ENCODE measurements at regions not wholly inside any gene's neighbourhood (a gene's known extent, or its start where the extent isn't known, plus 50 kb on each side); places are given as distances from the start of the nearest gene placed in this dataset.

- TF ChIP-seq JUND (IDR thresholded peaks at IDR 0.05; ENCODE audit: low read depth), result no peak
- in situ Hi-C loops (cut with HindIII; ENCODE audit: low pct_unique_long_range_greater_than_20kb, low sequenced_read_pairs), result no loop called here
- DNase-seq (ENCODE audit: low read depth in 1 of 2, low spot score in 1 of 2), result peak; percentile 5 to 72
Observed at GRCh38 chr6:144931172-144932035, 646.3 kb downstream of the UTRN start.

- no peak for TF ChIP-seq JUND (IDR thresholded peaks at IDR 0.05; ENCODE audit: low read depth)
- DNase-seq (ENCODE audit: low read depth in 1 of 2, low spot score in 1 of 2), result no peak
- in situ Hi-C loops (cut with HindIII; ENCODE audit: low pct_unique_long_range_greater_than_20kb, low sequenced_read_pairs), result no loop called here
Observed at GRCh38 chr6:144932621-144933020, 647.5 kb downstream of the UTRN start.

- no peak for TF ChIP-seq JUND (IDR thresholded peaks at IDR 0.05; ENCODE audit: low read depth)
- in situ Hi-C loops (cut with HindIII; ENCODE audit: low pct_unique_long_range_greater_than_20kb, low sequenced_read_pairs), result no loop called here
- DNase-seq (ENCODE audit: low read depth in 1 of 2, low spot score in 1 of 2), result no peak
Observed at GRCh38 chr6:144935181-144935580, 650.0 kb downstream of the UTRN start.

- in situ Hi-C loops (cut with HindIII; ENCODE audit: low pct_unique_long_range_greater_than_20kb, low sequenced_read_pairs), result no loop called here
- no peak for TF ChIP-seq JUND (IDR thresholded peaks at IDR 0.05; ENCODE audit: low read depth)
- DNase-seq (ENCODE audit: low read depth in 1 of 2, low spot score in 1 of 2), result no peak
Observed at GRCh38 chr6:144935661-144936060, 650.5 kb downstream of the UTRN start.

- no peak for TF ChIP-seq JUND (IDR thresholded peaks at IDR 0.05; ENCODE audit: low read depth)
- in situ Hi-C loops (cut with HindIII; ENCODE audit: low pct_unique_long_range_greater_than_20kb, low sequenced_read_pairs), result no loop called here
- DNase-seq (ENCODE audit: low read depth in 1 of 2, low spot score in 1 of 2), result no peak
Observed at GRCh38 chr6:144936764-144937163, 651.6 kb downstream of the UTRN start.

- no peak for DNase-seq (ENCODE audit: low read depth in 1 of 2, low spot score in 1 of 2)
- TF ChIP-seq JUND (IDR thresholded peaks at IDR 0.05; ENCODE audit: low read depth), result no peak
- in situ Hi-C loops (cut with HindIII; ENCODE audit: low pct_unique_long_range_greater_than_20kb, low sequenced_read_pairs), result no loop called here
Observed at GRCh38 chr6:144939921-144940320, 654.8 kb downstream of the UTRN start.

- TF ChIP-seq JUND (IDR thresholded peaks at IDR 0.05; ENCODE audit: low read depth), result no peak
- in situ Hi-C loops (cut with HindIII; ENCODE audit: low pct_unique_long_range_greater_than_20kb, low sequenced_read_pairs), result no loop called here
- no peak for DNase-seq (ENCODE audit: low read depth in 1 of 2, low spot score in 1 of 2)
Observed at GRCh38 chr6:144944106-144944505, 659.0 kb downstream of the UTRN start.

GRCh38 chr6:144947398-144947976 lies 662.4 kb downstream of the UTRN start:
- no peak for DNase-seq (ENCODE audit: low read depth in 1 of 2, low spot score in 1 of 2)
- in situ Hi-C loops (cut with HindIII; ENCODE audit: low pct_unique_long_range_greater_than_20kb, low sequenced_read_pairs), result no loop called here
- TF ChIP-seq JUND (IDR thresholded peaks at IDR 0.05; ENCODE audit: low read depth), result no peak

- in situ Hi-C loops (cut with HindIII; ENCODE audit: low pct_unique_long_range_greater_than_20kb, low sequenced_read_pairs), result no loop called here
- no peak for TF ChIP-seq JUND (IDR thresholded peaks at IDR 0.05; ENCODE audit: low read depth)
- no peak for DNase-seq (ENCODE audit: low read depth in 1 of 2, low spot score in 1 of 2)
Observed at GRCh38 chr6:144951730-144952437, 666.7 kb downstream of the UTRN start.

- in situ Hi-C loops (cut with HindIII; ENCODE audit: low pct_unique_long_range_greater_than_20kb, low sequenced_read_pairs), result no loop called here
- no peak for TF ChIP-seq JUND (IDR thresholded peaks at IDR 0.05; ENCODE audit: low read depth)
- DNase-seq (ENCODE audit: low read depth in 1 of 2, low spot score in 1 of 2), result no peak
Observed at GRCh38 chr6:144952456-144953240, 667.5 kb downstream of the UTRN start.

GRCh38 chr6:144953552-144954240 lies 668.6 kb downstream of the UTRN start:
- in situ Hi-C loops (cut with HindIII; ENCODE audit: low pct_unique_long_range_greater_than_20kb, low sequenced_read_pairs), result no loop called here
- TF ChIP-seq JUND (IDR thresholded peaks at IDR 0.05; ENCODE audit: low read depth), result no peak
- no peak for DNase-seq (ENCODE audit: low read depth in 1 of 2, low spot score in 1 of 2)

- in situ Hi-C loops (cut with HindIII; ENCODE audit: low pct_unique_long_range_greater_than_20kb, low sequenced_read_pairs), result no loop called here
- DNase-seq (ENCODE audit: low read depth in 1 of 2, low spot score in 1 of 2), result no peak
- no peak for TF ChIP-seq JUND (IDR thresholded peaks at IDR 0.05; ENCODE audit: low read depth)
Observed at GRCh38 chr6:144954241-144954556, 669.1 kb downstream of the UTRN start.

Measured in T47D (cell line).